ENCODE measurements at regions not wholly inside any gene's neighbourhood (a gene's known extent, or its start where the extent isn't known, plus 50 kb on each side); places are given as distances from the start of the nearest gene placed in this dataset.
"Not testable (repeated sequence)": the region's sequence is repeated elsewhere in the genome, so short reads cannot be mapped to it uniquely, and the experiment has no call there.

DNA sequence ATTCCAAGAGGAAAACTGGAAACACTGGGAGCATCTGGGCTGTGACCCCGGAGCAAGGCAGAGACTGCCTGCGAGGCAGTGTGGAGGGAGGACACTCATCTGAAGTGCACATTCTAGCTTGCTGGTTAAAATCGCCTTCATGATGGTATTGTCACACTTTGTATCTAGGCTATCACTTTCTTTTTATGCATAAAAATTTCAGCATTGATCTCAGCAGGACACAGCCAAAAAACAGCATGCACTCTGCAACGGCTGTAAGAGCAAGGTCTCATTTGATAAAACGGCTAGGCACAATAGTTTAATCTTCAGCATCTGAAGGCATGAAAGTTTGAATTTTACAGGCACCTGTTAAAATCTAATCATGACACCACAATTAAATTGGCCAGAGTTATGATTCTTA is 110.8 kb upstream of the IRX1 start:
- DNase-seq (ENCODE audit: low read depth in 2 of 2), result no peak

DNA sequence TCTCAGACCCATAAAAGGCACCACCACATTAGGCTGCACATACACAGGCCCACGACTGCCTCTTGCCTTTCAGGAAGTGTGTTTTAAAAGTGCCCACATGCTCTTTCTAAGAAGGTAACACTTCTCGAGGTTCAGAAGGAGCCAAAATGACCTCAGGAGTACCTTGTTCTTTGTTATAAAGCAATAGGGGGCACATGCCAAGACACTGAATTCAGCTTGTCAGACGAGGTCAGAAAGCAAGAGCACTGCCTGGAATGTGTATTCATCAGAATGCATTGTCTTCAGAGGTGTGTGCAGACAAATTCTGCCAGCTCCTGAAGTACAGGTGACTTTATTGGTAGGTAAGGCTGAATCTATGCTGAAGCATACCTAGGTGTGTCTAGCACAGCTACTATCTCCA is 114.5 kb upstream of the IRX1 start:
- no peak for DNase-seq (ENCODE audit: low read depth in 2 of 2)

DNA sequence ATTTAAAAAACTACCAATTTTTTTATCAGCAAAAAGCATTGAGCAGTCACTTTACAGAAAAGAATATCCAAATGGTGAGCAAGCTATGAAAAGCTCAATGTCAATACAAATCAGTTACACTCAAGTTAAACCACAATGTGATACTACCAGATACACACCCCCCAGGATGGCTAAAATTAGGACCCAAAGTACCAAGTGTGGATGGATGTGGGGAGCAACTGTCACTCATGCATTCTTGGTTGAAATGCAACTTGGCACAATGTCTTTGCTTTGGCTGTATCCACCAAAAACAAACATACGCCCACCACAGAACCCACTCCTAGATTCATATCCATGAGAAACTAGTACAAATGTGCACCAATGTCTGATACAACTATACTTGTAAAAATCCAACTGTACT is 120.0 kb upstream of the IRX1 start:
- DNase-seq (ENCODE audit: low read depth in 2 of 2), result no peak

- DNase-seq (ENCODE audit: low read depth in 2 of 2), result no peak
Observed at GRCh38 chr5:3466392-3466791, 129.2 kb upstream of the IRX1 start.

DNA sequence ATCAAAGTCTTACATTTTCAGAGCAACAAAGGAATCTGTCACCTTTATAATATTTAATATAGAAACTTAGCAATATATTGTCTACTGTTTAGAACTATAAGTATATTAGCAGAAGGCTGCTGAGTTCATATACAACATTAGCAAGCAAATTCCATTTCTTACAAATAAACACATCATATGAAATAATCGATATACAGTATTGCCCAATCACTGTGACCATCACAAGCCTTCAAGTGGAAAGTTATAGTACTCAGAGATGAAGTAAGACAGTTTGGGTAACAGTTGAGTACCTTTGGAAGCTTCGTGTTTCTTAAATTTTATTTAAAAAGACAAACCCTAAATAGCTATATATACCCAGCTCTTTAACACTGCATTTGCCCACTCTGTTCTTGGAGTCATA is 135.2 kb upstream of the IRX1 start:
- DNase-seq (ENCODE audit: low read depth in 2 of 2), result no peak

DNA sequence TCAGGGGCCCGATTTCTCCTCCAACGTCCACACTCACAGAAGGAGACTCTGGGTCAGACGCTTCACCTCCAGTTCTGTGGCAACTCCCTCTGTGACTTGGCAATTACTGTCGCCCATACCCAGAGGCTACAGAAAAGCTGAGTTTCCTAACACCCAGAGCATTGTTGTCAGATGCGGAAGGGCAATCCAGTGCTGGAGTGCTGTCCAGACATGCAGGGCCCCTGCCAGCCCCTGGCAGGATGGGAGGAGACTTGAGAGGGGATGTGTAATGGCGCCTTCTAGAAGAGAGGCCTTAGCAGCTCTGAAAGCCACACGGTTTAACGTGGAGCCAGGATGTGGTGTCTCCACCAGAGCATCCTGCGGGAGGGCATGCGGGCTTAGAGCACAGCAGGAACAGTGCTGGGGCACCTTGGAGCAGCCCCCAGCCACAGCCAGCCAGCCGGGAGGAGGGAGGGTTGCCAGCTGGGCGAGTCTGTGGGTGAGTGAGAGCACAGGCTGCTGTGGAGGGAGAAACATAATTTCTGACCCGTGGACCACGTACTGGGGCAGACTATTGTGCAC is 139.4 kb upstream of the IRX1 start:
- no peak for DNase-seq (ENCODE audit: low read depth in 2 of 2)

DNA sequence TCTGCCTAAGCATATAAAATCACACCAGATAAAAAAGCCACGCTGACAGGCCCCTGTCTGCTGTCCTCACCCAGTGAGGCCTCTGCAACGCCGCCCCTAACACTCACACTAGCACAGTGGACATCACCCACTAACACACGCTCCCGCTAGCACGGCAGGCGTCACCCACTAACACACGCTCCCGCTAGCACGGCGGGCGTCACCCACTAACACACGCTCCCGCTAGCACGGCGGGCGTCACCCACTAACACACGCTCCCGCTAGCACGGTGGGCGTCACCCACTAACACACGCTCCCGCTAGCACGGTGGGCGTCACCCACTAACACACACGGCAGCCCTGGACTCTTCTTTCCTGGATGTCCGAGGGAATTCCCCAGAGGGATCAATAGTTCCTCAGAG is 141.6 kb upstream of the IRX1 start:
- DNase-seq (ENCODE audit: low read depth in 2 of 2), result not testable (repeated sequence)

- DNase-seq (ENCODE audit: low read depth in 2 of 2), result no peak
Observed at GRCh38 chr5:3452622-3453021, 143.0 kb upstream of the IRX1 start.

- DNase-seq (ENCODE audit: low read depth in 2 of 2), result no peak
Observed at GRCh38 chr5:3451961-3452360, 143.7 kb upstream of the IRX1 start.

GRCh38 chr5:3449481-3449880 is 146.2 kb upstream of the IRX1 start:
- no peak for DNase-seq (ENCODE audit: low read depth in 2 of 2)

DNA sequence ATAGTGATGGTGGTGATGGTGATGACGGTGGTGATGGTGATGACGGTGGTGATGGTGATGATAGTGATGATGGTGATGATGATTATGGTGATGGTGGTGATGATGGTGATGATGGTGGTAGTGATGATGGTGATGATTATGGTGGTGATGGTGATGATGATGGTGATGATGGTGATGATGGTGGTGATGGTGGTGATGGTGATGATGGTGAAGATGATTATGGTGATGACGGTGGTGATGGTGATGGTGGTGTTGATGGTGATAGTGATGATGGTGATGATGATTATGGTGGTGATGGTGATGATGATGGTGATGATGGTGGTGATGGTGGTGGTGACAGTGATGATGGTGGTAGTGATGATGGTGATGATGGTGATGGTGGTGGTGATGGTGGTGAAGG is 149.2 kb upstream of the IRX1 start:
- no peak for DNase-seq (ENCODE audit: low read depth in 2 of 2)

GRCh38 chr5:3445517-3445916 is 150.1 kb upstream of the IRX1 start:
- not testable (repeated sequence) for DNase-seq (ENCODE audit: low read depth in 2 of 2)

DNA sequence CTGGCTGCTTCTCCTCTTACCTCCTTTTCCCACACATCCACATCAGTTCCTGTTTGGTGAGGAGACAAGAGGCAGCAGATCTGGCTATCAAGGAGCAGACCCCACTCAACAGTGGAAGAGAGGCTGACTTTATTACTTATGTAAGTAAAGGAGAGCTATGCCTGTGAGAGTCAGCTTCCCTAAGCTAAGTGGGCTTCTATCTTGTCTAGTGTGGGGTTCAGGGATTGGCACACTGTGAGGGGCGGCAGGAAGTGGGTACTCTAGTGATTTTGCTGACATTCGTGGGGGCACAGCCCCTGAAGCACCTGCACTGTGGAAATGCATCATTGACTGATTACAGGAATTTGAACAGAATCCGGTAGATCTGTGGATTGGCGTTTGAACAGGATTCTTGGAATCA is 163.5 kb upstream of the IRX1 start:
- no peak for DNase-seq (ENCODE audit: low read depth in 2 of 2)

- no peak for DNase-seq (ENCODE audit: low read depth in 2 of 2)
Observed at GRCh38 chr5:3430691-3431090, 164.9 kb upstream of the IRX1 start.

DNA sequence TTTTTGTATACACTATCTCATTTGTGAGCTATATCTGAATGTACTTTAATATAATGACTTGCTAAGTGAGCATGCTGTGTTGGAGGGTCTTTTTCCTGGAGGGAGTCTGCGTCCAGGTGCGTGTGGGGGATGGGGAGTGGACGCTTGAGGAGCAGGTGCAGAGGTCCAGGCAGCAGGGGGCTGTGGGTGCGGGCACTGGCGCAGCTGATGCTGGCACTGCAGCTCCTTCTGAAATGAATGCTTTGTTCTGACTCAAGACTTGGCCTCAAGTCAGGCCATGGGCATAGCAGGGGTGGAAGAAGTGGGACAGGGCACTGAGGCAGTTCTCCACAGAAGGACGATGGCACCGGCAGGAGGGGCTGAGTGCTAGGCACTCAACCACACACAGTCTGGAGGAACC is 165.7 kb upstream of the IRX1 start:
- no peak for DNase-seq (ENCODE audit: low read depth in 2 of 2)

GRCh38 chr5:3428334-3428733 is 167.3 kb upstream of the IRX1 start:
- no peak for DNase-seq (ENCODE audit: low read depth in 2 of 2)

GRCh38 chr5:3424946-3425345 is 170.7 kb upstream of the IRX1 start:
- no peak for DNase-seq (ENCODE audit: low read depth in 2 of 2)

- no peak for DNase-seq (ENCODE audit: low read depth in 2 of 2)
Observed at GRCh38 chr5:3417376-3417943, 178.2 kb upstream of the IRX1 start.

GRCh38 chr5:3414371-3414770 is 181.3 kb upstream of the IRX1 start:
- no peak for DNase-seq (ENCODE audit: low read depth in 2 of 2)

- DNase-seq (ENCODE audit: low read depth in 2 of 2), result no peak
Observed at GRCh38 chr5:3412146-3412545, 183.5 kb upstream of the IRX1 start.

DNA sequence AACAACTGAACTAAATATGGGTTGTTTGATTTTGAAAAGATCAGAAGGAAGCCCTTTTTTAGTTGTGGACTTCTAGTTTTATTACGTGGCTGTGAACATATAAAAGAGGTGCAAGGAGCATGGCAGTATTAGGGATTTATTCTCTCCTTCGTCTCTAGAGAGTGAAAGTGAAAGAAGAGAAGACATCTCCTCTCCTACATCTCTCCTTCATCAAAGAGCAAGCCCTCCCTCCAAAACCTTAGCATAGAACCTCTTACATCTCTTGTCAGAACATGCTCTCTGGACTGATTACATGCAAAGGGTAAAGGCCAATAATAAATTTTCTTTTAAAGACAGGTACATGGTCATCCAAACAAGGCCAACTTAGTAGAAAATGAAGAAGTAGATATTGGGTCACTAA is 184.3 kb upstream of the IRX1 start:
- DNase-seq (ENCODE audit: low read depth in 2 of 2), result no peak

GRCh38 chr5:3401635-3402034 is 194.0 kb upstream of the IRX1 start:
- DNase-seq (ENCODE audit: low read depth in 2 of 2), result no peak

- no peak for DNase-seq (ENCODE audit: low read depth in 2 of 2)
Observed at GRCh38 chr5:3400659-3401058, 195.0 kb upstream of the IRX1 start.

GRCh38 chr5:3394891-3395599 is 200.6 kb upstream of the IRX1 start:
- DNase-seq (ENCODE audit: low read depth in 2 of 2), result no peak
